NCI-H2107 treated with DMSO at 0.1 percent for 48 hours (cell line): ENCODE measurements at regions not wholly inside any gene's neighbourhood (a gene's known extent, or its start where the extent isn't known, plus 50 kb on each side); places are given as distances from the start of the nearest gene placed in this dataset.
A peak's percentile ranks its signal among the peaks of the same experiment; 100 is the strongest.
"Not testable (repeated sequence)": the region's sequence is repeated elsewhere in the genome, so short reads cannot be mapped to it uniquely, and the experiment has no call there.

Experiments
- DNase-seq: peaks from one replicate; lab custom pipeline; 2025; ENCODE audit not compliant: unreplicated experiment; lab: John Stamatoyannopoulos, UW

- DNase-seq: no peak
Observed at GRCh38 chr7:27410812-27411544, 168.4 kb downstream of the EVX1 start.

- DNase-seq: no peak
Observed at GRCh38 chr7:27412164-27412563, 169.6 kb downstream of the EVX1 start.

- DNase-seq: no peak
Observed at GRCh38 chr7:27418541-27418940, 175.9 kb downstream of the EVX1 start.

- DNase-seq: no peak
Observed at GRCh38 chr7:27419581-27420177, 177.1 kb downstream of the EVX1 start.

- no peak for DNase-seq
Observed at GRCh38 chr7:27420702-27421101, 178.1 kb downstream of the EVX1 start.

- no peak for DNase-seq
Observed at GRCh38 chr7:27423290-27423689, 180.7 kb downstream of the EVX1 start.

GRCh38 chr7:27423821-27424220, 181.2 kb downstream of the EVX1 start:
- DNase-seq: no peak

GRCh38 chr7:27424231-27424630, 181.6 kb downstream of the EVX1 start:
- DNase-seq: no peak

GRCh38 chr7:27424749-27425148, 182.1 kb downstream of the EVX1 start:
- DNase-seq: no peak

GRCh38 chr7:27427416-27427815, 184.8 kb downstream of the EVX1 start:
- no peak for DNase-seq

- DNase-seq: no peak
Observed at GRCh38 chr7:27430105-27430504, 187.5 kb downstream of the EVX1 start.

- no peak for DNase-seq
Observed at GRCh38 chr7:27431465-27431864, 188.9 kb downstream of the EVX1 start.

- no peak for DNase-seq
Observed at GRCh38 chr7:27433581-27433980, 191.0 kb downstream of the EVX1 start.

- no peak for DNase-seq
Observed at GRCh38 chr7:27434756-27435400, 192.3 kb downstream of the EVX1 start.

- DNase-seq: peak; percentile 3
Observed at GRCh38 chr7:27435461-27435860, 192.9 kb downstream of the EVX1 start.

- DNase-seq: no peak
Observed at GRCh38 chr7:27438881-27439589, 196.4 kb downstream of the EVX1 start.

- no peak for DNase-seq
Observed at GRCh38 chr7:27442455-27442854, 199.9 kb downstream of the EVX1 start.

GRCh38 chr7:27449046-27449445, 206.4 kb downstream of the EVX1 start:
- not testable (repeated sequence) for DNase-seq

- DNase-seq: no peak
Observed at GRCh38 chr7:27453702-27454405, 208.8 kb downstream of the HIBADH start.

GRCh38 chr7:27457120-27457519, 205.6 kb downstream of the HIBADH start:
- not testable (repeated sequence) for DNase-seq
